NCI-H82 (cell line): ENCODE measurements at regions not wholly inside any gene's neighbourhood (a gene's known extent, or its start where the extent isn't known, plus 50 kb on each side); places are given as distances from the start of the nearest gene placed in this dataset.
A peak's percentile ranks its signal among the peaks of the same experiment; 100 is the strongest.

Source experiments
- DNase-seq: peaks from one replicate; lab custom pipeline; 2025; lab: John Stamatoyannopoulos, UW

GRCh38 chr5:167743695-167744464, 547.6 kb upstream of the WWC1 start:
- DNase-seq, result no peak

GRCh38 chr5:167745868-167746267, 545.6 kb upstream of the WWC1 start:
- DNase-seq, result no peak

- DNase-seq, result no peak
These were observed 540.9 kb upstream of the WWC1 start for GRCh38 chr5:167750586-167750985.

GRCh38 chr5:167752936-167753335, 538.5 kb upstream of the WWC1 start:
- no peak for DNase-seq

GRCh38 chr5:167753725-167754490, 537.5 kb upstream of the WWC1 start:
- DNase-seq, result no peak

- DNase-seq, result no peak
These were observed 536.9 kb upstream of the WWC1 start for GRCh38 chr5:167754501-167755021.

- DNase-seq, result no peak
These were observed 536.0 kb upstream of the WWC1 start for GRCh38 chr5:167755420-167755819.

- no peak for DNase-seq
These were observed 532.2 kb upstream of the WWC1 start for GRCh38 chr5:167759057-167759821.

GRCh38 chr5:167763772-167764171, 527.7 kb upstream of the WWC1 start:
- peak; percentile 38 for DNase-seq

- no peak for DNase-seq
These were observed 526.7 kb upstream of the WWC1 start for GRCh38 chr5:167764641-167765289.

- DNase-seq, result no peak
These were observed 526.1 kb upstream of the WWC1 start for GRCh38 chr5:167765352-167765751.

- DNase-seq, result no peak
These were observed 524.5 kb upstream of the WWC1 start for GRCh38 chr5:167766957-167767356.

- no peak for DNase-seq
These were observed 523.6 kb upstream of the WWC1 start for GRCh38 chr5:167767795-167768194.

- DNase-seq, result no peak
These were observed 521.5 kb upstream of the WWC1 start for GRCh38 chr5:167769846-167770413.

GRCh38 chr5:167770461-167770860, 521.0 kb upstream of the WWC1 start:
- DNase-seq, result peak; percentile 12

GRCh38 chr5:167771571-167771970, 519.9 kb upstream of the WWC1 start:
- DNase-seq, result peak; percentile 34

- DNase-seq, result peak; percentile 21
These were observed 517.7 kb upstream of the WWC1 start for GRCh38 chr5:167773668-167774301.

- no peak for DNase-seq
These were observed 513.7 kb upstream of the WWC1 start for GRCh38 chr5:167777746-167778145.

- DNase-seq, result peak; percentile 59
These were observed 513.2 kb upstream of the WWC1 start for GRCh38 chr5:167778228-167778627.

GRCh38 chr5:167779644-167780043, 511.8 kb upstream of the WWC1 start:
- DNase-seq, result no peak

- no peak for DNase-seq
These were observed 511.3 kb upstream of the WWC1 start for GRCh38 chr5:167780177-167780576.
